Prostate gland (tissue), 2 donors: ENCODE measurements at regions not wholly inside any gene's neighbourhood (a gene's known extent, or its start where the extent isn't known, plus 50 kb on each side); places are given as distances from the start of the nearest gene placed in this dataset.

Experiments used
- DNase-seq: peaks from one replicate; pipeline ENCODE4 v3.0.0-alpha.2; 2019; ENCODE audit warnings: low spot score
- H3K27ac ChIP-seq, 2 donors: fragments of 200-600 bp; sonication (generic); 2 replicates each; pipeline ENCODE4 v1.5.1; 2017 to 2019
- H3K27me3 ChIP-seq: fragments of 200-600 bp; sonication (generic); replicated peaks from 2 replicates; pipeline ENCODE4 v1.5.1; 2019; ENCODE audit not compliant: insufficient read depth
- H3K36me3 ChIP-seq, 2 donors: fragments of 200-600 bp; sonication (generic); 1 replicate in 1 of 2; 2 replicates in 1 of 2; pipeline versions ENCODE4 v1.5.1 to v1.8.1; 2017 to 2019
- H3K4me1 ChIP-seq: fragments of 200-600 bp; sonication (generic); replicated peaks from 2 replicates; pipeline ENCODE4 v1.5.1; 2019
- H3K4me3 ChIP-seq, 2 donors: fragments of 200-600 bp; sonication (generic); 2 replicates each; pipeline ENCODE4 v1.5.1; 2017 to 2019
- H3K9me3 ChIP-seq: fragments of 200-600 bp; sonication (generic); 2 replicates; pipeline ENCODE4 v1.5.1; 2017
- POLR2A ChIP-seq: fragments of 450-650 bp; IDR thresholded peaks from one replicate; pipeline ENCODE4 v1.6.1; 2016; ENCODE audit warnings: antibody characterized with exemption, mild to moderate bottlenecking
- POLR2AphosphoS5 ChIP-seq: sonication (generic); formaldehyde crosslinking; IDR thresholded peaks from one replicate; pipeline ENCODE4 v1.6.1; 2017; ENCODE audit warnings: antibody characterized with exemption
- WGBS: methylation state at CpG from one replicate; pipeline ENCODE4 v1.1.5; 2018; 5-methylcytosine and 5-hydroxymethylcytosine counted together
- intact Hi-C: fragments of 100-400 bp; cut with DNase I; formaldehyde crosslinking; loops from one replicate; pipeline ENCODE4 v1.14.2; 2022
- TF ChIP-seq, protein P1 (sequence below), 4 experiments: fragments of 200-600 bp in 2 of 4; fragments of 450-650 bp in 2 of 4; sonication (generic) in 2 of 4; IDR thresholded peaks; 1 replicate in 3 of 4; 2 replicates in 1 of 4; pipeline ENCODE4 v1.5.1; 2016 to 2019; ENCODE audit warnings: antibody characterized with exemption in 4 of 4, mild to moderate bottlenecking in 2 of 4, moderate library complexity in 2 of 4

DNA sequence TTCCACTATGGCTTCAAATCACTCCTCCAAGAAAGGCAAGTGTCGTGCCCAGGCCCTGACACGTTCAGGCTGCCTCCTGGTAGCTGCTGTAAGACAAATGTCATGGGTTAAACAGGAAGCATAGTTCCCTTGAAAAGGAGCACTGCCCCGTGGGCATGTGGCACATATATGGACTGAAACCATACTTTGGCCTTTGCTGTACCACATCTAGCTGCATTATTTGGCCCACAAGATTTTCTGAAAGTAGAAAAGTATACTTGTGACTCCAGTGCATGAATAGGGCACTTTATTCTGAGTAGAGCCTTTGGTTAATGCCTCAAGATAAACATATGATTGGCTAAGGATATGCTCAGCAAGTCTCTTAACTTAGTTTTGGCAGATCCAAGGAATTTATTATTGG lies 218.7 kb upstream of the EGLN3 start:
- no peak for DNase-seq
- Histone ChIP-seq H3K27ac (no peak overlapping the region), H3K4me3 (no peak overlapping the region), H3K27me3 (no peaks in the 10 kb centered on the region), H3K36me3 (no peaks in the 10 kb centered on the region), H3K4me1 (no peaks in the 10 kb centered on the region), H3K9me3 (no peaks in the 10 kb centered on the region)
- WGBS = 62% methylated on average over 3 of the region's 3 CpGs
- intact Hi-C loops = no loop called here
- TF ChIP-seq, protein P1, sequence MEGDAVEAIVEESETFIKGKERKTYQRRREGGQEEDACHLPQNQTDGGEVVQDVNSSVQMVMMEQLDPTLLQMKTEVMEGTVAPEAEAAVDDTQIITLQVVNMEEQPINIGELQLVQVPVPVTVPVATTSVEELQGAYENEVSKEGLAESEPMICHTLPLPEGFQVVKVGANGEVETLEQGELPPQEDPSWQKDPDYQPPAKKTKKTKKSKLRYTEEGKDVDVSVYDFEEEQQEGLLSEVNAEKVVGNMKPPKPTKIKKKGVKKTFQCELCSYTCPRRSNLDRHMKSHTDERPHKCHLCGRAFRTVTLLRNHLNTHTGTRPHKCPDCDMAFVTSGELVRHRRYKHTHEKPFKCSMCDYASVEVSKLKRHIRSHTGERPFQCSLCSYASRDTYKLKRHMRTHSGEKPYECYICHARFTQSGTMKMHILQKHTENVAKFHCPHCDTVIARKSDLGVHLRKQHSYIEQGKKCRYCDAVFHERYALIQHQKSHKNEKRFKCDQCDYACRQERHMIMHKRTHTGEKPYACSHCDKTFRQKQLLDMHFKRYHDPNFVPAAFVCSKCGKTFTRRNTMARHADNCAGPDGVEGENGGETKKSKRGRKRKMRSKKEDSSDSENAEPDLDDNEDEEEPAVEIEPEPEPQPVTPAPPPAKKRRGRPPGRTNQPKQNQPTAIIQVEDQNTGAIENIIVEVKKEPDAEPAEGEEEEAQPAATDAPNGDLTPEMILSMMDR (IDR thresholded peaks at IDR 0.05) = no peak
- no peak for TF ChIP-seq POLR2A
- no peak for TF ChIP-seq POLR2AphosphoS5

- H3K27me3 ChIP-seq = no peaks in the 10 kb centered on the region
- H3K9me3 ChIP-seq = no peaks in the 10 kb centered on the region
- intact Hi-C loops = no loop called here
- no peaks in the 10 kb centered on the region for H3K4me1 ChIP-seq
- H3K27ac ChIP-seq = no peak overlapping the region
- H3K4me3 ChIP-seq = no peak overlapping the region
- TF ChIP-seq, protein P1 (IDR thresholded peaks at IDR 0.05) = no peak
- TF ChIP-seq POLR2A = no peak
- no peak for TF ChIP-seq POLR2AphosphoS5
- 74% methylated on average over 8 of the region's 8 CpGs for WGBS
- DNase-seq = no peak
- H3K36me3 ChIP-seq = no peaks in the 10 kb centered on the region
These were observed 217.8 kb upstream of the EGLN3 start for GRCh38 chr14:34168656-34169055.

- no peak overlapping the region for H3K4me3 ChIP-seq
- H3K4me1 ChIP-seq = no peaks in the 10 kb centered on the region
- no peaks in the 10 kb centered on the region for H3K36me3 ChIP-seq
- no peaks in the 10 kb centered on the region for H3K9me3 ChIP-seq
- no peak for DNase-seq
- WGBS = 57% methylated on average over 5 of the region's 5 CpGs
- TF ChIP-seq POLR2AphosphoS5 (no peak), POLR2A (no peak)
- TF ChIP-seq, protein P1 (IDR thresholded peaks at IDR 0.05) = no peak
- intact Hi-C loops = no loop called here
- no peak overlapping the region for H3K27ac ChIP-seq
- no peaks in the 10 kb centered on the region for H3K27me3 ChIP-seq
These were observed 215.0 kb upstream of the EGLN3 start for GRCh38 chr14:34165847-34166350.

GRCh38 chr14:34164162-34164864 lies 213.4 kb upstream of the EGLN3 start:
- Histone ChIP-seq H3K27ac (no peak overlapping the region), H3K4me1 (no peaks in the 10 kb centered on the region), H3K36me3 (no peaks in the 10 kb centered on the region), H3K4me3 (no peak overlapping the region), H3K27me3 (no peaks in the 10 kb centered on the region), H3K9me3 (no peaks in the 10 kb centered on the region)
- WGBS = 44% methylated on average over 6 of the region's 6 CpGs
- intact Hi-C loops = no loop called here
- no peak for DNase-seq
- TF ChIP-seq POLR2AphosphoS5 (no peak), POLR2A (no peak)
- TF ChIP-seq, protein P1 (IDR thresholded peaks at IDR 0.05) = no peak
